IMR-90 (cell line): ENCODE measurements at regions not wholly inside any gene's neighbourhood (a gene's known extent, or its start where the extent isn't known, plus 50 kb on each side); places are given as distances from the start of the nearest gene placed in this dataset.

Experiments used
- ATAC-seq: fragments of 200-7000 bp; cut with Tn5 transposase; 2 replicates; pipeline ENCODE4 v1.9.1; 2020; ENCODE audit warnings: low read depth, mild to moderate bottlenecking, moderate library complexity
- BruUV-seq: library from RNA; stranded (reverse); fragments of 400-500 nt; replicated peaks from 2 replicates; lab custom pipeline; 2021; lab: Mats Ljungman, UMichigan
- CTCF ChIA-PET: fragments of 300-600 bp; formaldehyde crosslinking; extraction: SDS; loops from one replicate; lab custom pipeline; 2021; ENCODE audit warnings: antibody characterized with exemption; lab: Yijun Ruan, JAX
- POLR2A ChIA-PET: fragments of 300-600 bp; sonication (Branson Sonifier 250); formaldehyde crosslinking; loops from one replicate; lab custom pipeline; 2022; ENCODE audit warnings: antibody characterized with exemption; ENCODE audit not compliant: unreplicated experiment; lab: Charles Lee
- DNase-seq: peaks from one replicate; pipeline ENCODE4 v3.0.0; 2013
- H2AFZ ChIP-seq: replicated peaks from 2 replicates; pipeline ENCODE3; 2013; ENCODE audit warnings: low read length, mild to moderate bottlenecking; ENCODE audit not compliant: poor library complexity
- H2AK5ac ChIP-seq: 2 replicates; pipeline ENCODE4 v1.6.1; 2013; ENCODE audit warnings: low read depth, low read length, inconsistent platforms
- H2AK9ac ChIP-seq: replicated peaks from 2 replicates; pipeline ENCODE3; 2013; ENCODE audit warnings: mild to moderate bottlenecking, low read depth, low read length, moderate library complexity; ENCODE audit not compliant: poor library complexity
- H2BK120ac ChIP-seq: 2 replicates; pipeline ENCODE4 v1.6.1; 2013; ENCODE audit warnings: low read depth, low read length, inconsistent platforms
- H2BK15ac ChIP-seq: 3 replicates; pipeline ENCODE4 v1.6.1; 2013; ENCODE audit warnings: low read depth, low read length, inconsistent platforms
- H2BK20ac ChIP-seq: 2 replicates; pipeline ENCODE4 v1.6.1; 2013; ENCODE audit warnings: low read depth, mild to moderate bottlenecking, inconsistent platforms, low read length, moderate library complexity
- H2BK5ac ChIP-seq: 2 replicates; pipeline ENCODE4 v1.6.1; 2013; ENCODE audit warnings: mild to moderate bottlenecking, low read depth, low read length, inconsistent platforms; ENCODE audit not compliant: poor library complexity, severe bottlenecking
- H3K14ac ChIP-seq: replicated peaks from 2 replicates; pipeline ENCODE4 v1.6.1; 2013; ENCODE audit warnings: low read depth, low read length, inconsistent platforms
- H3K18ac ChIP-seq: 2 replicates; pipeline ENCODE4 v1.6.1; 2013; ENCODE audit warnings: low read depth, low read length, control low read depth
- H3K23ac ChIP-seq: 2 replicates; pipeline ENCODE4 v1.6.1; 2013; ENCODE audit warnings: low read depth, low read length, inconsistent platforms
- H3K27ac ChIP-seq: 2 replicates; pipeline ENCODE4 v1.5.1; 2013; ENCODE audit warnings: mild to moderate bottlenecking, control low read depth, low read length; ENCODE audit not compliant: insufficient read depth
- H3K27me3 ChIP-seq: 2 replicates; pipeline ENCODE4 v1.6.1; 2013; ENCODE audit warnings: low read length; ENCODE audit not compliant: control insufficient read depth, insufficient read depth
- H3K36me3 ChIP-seq: 2 replicates; pipeline ENCODE4 v1.6.1; 2013; ENCODE audit warnings: low read length, mixed read lengths; ENCODE audit not compliant: control insufficient read depth, insufficient read depth
- H3K4ac ChIP-seq: 2 replicates; pipeline ENCODE4 v1.6.1; 2013; ENCODE audit warnings: low read depth, low read length, inconsistent platforms
- H3K4me1 ChIP-seq: 2 replicates; pipeline ENCODE4 v1.6.1; 2013; ENCODE audit warnings: low read length, mixed read lengths; ENCODE audit not compliant: control insufficient read depth, insufficient read depth
- H3K4me2 ChIP-seq: 2 replicates; pipeline ENCODE4 v1.6.1; 2013; ENCODE audit warnings: low read depth, mild to moderate bottlenecking, control low read depth, low read length, moderate library complexity
- H3K4me3 ChIP-seq: 2 replicates; pipeline ENCODE4 v1.5.1; 2013; ENCODE audit warnings: low read depth, mild to moderate bottlenecking, control low read depth, low read length, moderate library complexity; ENCODE audit not compliant: insufficient read depth
- H3K56ac ChIP-seq: 2 replicates; pipeline ENCODE4 v1.6.1; 2013; ENCODE audit warnings: low read length, inconsistent platforms; ENCODE audit not compliant: insufficient read depth; ENCODE audit errors: extremely low read depth
- H3K79me1 ChIP-seq, 2 experiments: 2 replicates each; pipeline ENCODE4 v1.6.1; 2013; ENCODE audit warnings: low read length in 2 of 2, inconsistent platforms in 1 of 2, low read depth in 1 of 2
- H3K9ac ChIP-seq: 2 replicates; pipeline ENCODE4 v1.6.1; 2013; ENCODE audit warnings: low read depth, low read length, control low read depth
- H3K9me1 ChIP-seq: 2 replicates; pipeline ENCODE4 v1.6.1; 2013; ENCODE audit warnings: low read length, inconsistent platforms; ENCODE audit not compliant: insufficient read depth
- H3K9me3 ChIP-seq: 2 replicates; pipeline ENCODE4 v1.6.1; 2013; ENCODE audit warnings: low read length; ENCODE audit not compliant: control insufficient read depth, insufficient read depth
- H4K20me1 ChIP-seq: 2 replicates; pipeline ENCODE4 v1.6.1; 2013; ENCODE audit warnings: low read length, inconsistent platforms; ENCODE audit not compliant: insufficient read depth
- H4K5ac ChIP-seq: 2 replicates; pipeline ENCODE4 v1.6.1; 2013; ENCODE audit warnings: mild to moderate bottlenecking, low read depth, low read length, control low read depth
- H4K8ac ChIP-seq, 2 experiments: 2 replicates each; pipeline ENCODE4 v1.6.1; 2013; ENCODE audit warnings: low read depth in 2 of 2, low read length in 2 of 2, control low read depth in 1 of 2, inconsistent platforms in 1 of 2
- H4K91ac ChIP-seq: 2 replicates; pipeline ENCODE4 v1.6.1; 2013; ENCODE audit warnings: low read depth, low read length, inconsistent platforms; ENCODE audit not compliant: insufficient read depth
- BHLHE40 ChIP-seq: fragments of 150-350 bp; IDR thresholded peaks from 2 replicates; pipeline ENCODE4 v1.6.1; 2016; ENCODE audit warnings: mild to moderate bottlenecking, low read depth, low read length
- CEBPB ChIP-seq: IDR thresholded peaks from 2 replicates; pipeline ENCODE4 v1.6.1; 2012; ENCODE audit warnings: low read depth, low read length, improper control_type of control experiment
- CHD1 ChIP-seq: IDR thresholded peaks from 2 replicates; pipeline ENCODE4 v1.6.1; 2012; ENCODE audit warnings: low read depth, low read length, improper control_type of control experiment
- CTCF ChIP-seq: conservative IDR thresholded peaks from 2 replicates; pipeline ENCODE4 v1.5.1; 2012; ENCODE audit warnings: mild to moderate bottlenecking, low read depth, low read length, improper control_type of control experiment
- ELK1 ChIP-seq: fragments of 150-350 bp; IDR thresholded peaks from 2 replicates; pipeline ENCODE4 v1.6.1; 2016; ENCODE audit warnings: low read depth, mild to moderate bottlenecking, low read length, moderate library complexity, borderline replicate concordance
- FOS ChIP-seq: fragments of 150-350 bp; IDR thresholded peaks from 2 replicates; pipeline ENCODE4 v1.6.1; 2016; ENCODE audit warnings: low read depth, low read length
- MAFK ChIP-seq: IDR thresholded peaks from 2 replicates; pipeline ENCODE4 v1.6.1; 2012; ENCODE audit warnings: low read depth, low read length, improper control_type of control experiment
- MAZ ChIP-seq: IDR thresholded peaks from 2 replicates; pipeline ENCODE4 v1.6.1; 2012; ENCODE audit warnings: low read depth, mild to moderate bottlenecking, low read length, improper control_type of control experiment, moderate library complexity, borderline replicate concordance
- MXI1 ChIP-seq: IDR thresholded peaks from 2 replicates; pipeline ENCODE4 v1.6.1; 2012; ENCODE audit warnings: low read depth, mild to moderate bottlenecking, low read length, moderate library complexity, borderline replicate concordance
- NFE2L2 ChIP-seq: fragments of 150-350 bp; IDR thresholded peaks from 2 replicates; pipeline ENCODE4 v1.6.1; 2016; ENCODE audit warnings: low read depth, mild to moderate bottlenecking, low read length
- POLR2A ChIP-seq: IDR thresholded peaks from 2 replicates; pipeline ENCODE4 v1.6.1; 2012; ENCODE audit warnings: mild to moderate bottlenecking, low read depth, low read length
- RAD21 ChIP-seq: IDR thresholded peaks from 2 replicates; pipeline ENCODE4 v1.6.1; 2012; ENCODE audit warnings: low read length, improper control_type of control experiment
- RCOR1 ChIP-seq: IDR thresholded peaks from 2 replicates; pipeline ENCODE4 v1.6.1; 2012; ENCODE audit warnings: mild to moderate bottlenecking, low read length, improper control_type of control experiment; ENCODE audit not compliant: insufficient replicate concordance
- RFX5 ChIP-seq: IDR thresholded peaks from 2 replicates; pipeline ENCODE4 v1.8.0; 2012; ENCODE audit warnings: low read depth, mild to moderate bottlenecking, low read length, moderate library complexity
- SMC3 ChIP-seq: fragments of 150-350 bp; IDR thresholded peaks from 2 replicates; pipeline ENCODE4 v1.6.1; 2016; ENCODE audit warnings: low read depth, mild to moderate bottlenecking, antibody characterized with exemption, low read length, moderate library complexity
- USF2 ChIP-seq: fragments of 150-350 bp; IDR thresholded peaks from 2 replicates; pipeline ENCODE4 v1.6.1; 2017; ENCODE audit warnings: mild to moderate bottlenecking, antibody characterized with exemption, low read length, low read depth
- WGBS, 2 experiments: methylation state at CpG; one replicate each; pipeline versions ENCODE4 v1.1.5 to v1.1.7; 2013; ENCODE audit warnings: missing lambda C conversion rate in 2 of 2; ENCODE audit not compliant: insufficient read length in 1 of 2; ENCODE audit errors: extremely low coverage in 2 of 2; 5-methylcytosine and 5-hydroxymethylcytosine counted together
- dilution Hi-C: fragments of 300-500 bp; cut with HindIII; formaldehyde crosslinking; loops from one replicate; pipeline ENCODE4 v1.14.3; 2018; ENCODE audit warnings: low sequenced_read_pairs; ENCODE audit not compliant: unreplicated experiment
- in situ Hi-C: fragments of 300-500 bp; cut with MboI; formaldehyde crosslinking; loops from 3 replicates; pipeline ENCODE4 v1.14.3; 2019; ENCODE audit warnings: low sequenced_read_pairs, inconsistent platforms, mixed read lengths
- intact Hi-C: fragments of 100-400 bp; cut with micrococcal nuclease; formaldehyde crosslinking; loops from 2 replicates; pipeline ENCODE4 v1.10.0; 2022

GRCh38 chr7:66865290-66865864, 55.6 kb upstream of the TMEM248 start:
- in situ Hi-C loops (no loop called here), intact Hi-C loops (no loop called here), dilution Hi-C loops (no loop called here)
- H3K56ac ChIP-seq, result no peak overlapping the region
- no peak overlapping the region for H4K8ac ChIP-seq
- no peaks in the 10 kb centered on the region for H3K27me3 ChIP-seq
- H2BK20ac ChIP-seq, result no peak overlapping the region
- ChIA-PET CTCF (no interaction called here), POLR2A (no interaction called here)
- no peak overlapping the region for H2BK15ac ChIP-seq
- no peak overlapping the region for H2BK120ac ChIP-seq
- H2AK5ac ChIP-seq, result no peak overlapping the region
- H3K14ac ChIP-seq, result no peak overlapping the region
- no peak overlapping the region for H2AK9ac ChIP-seq
- no peak overlapping the region for H3K9ac ChIP-seq
- H3K9me3 ChIP-seq, result no peaks in the 10 kb centered on the region
- no peak overlapping the region for H4K5ac ChIP-seq
- no peaks in the 10 kb centered on the region; the same call in 1 of the 2 replicates for H3K36me3 ChIP-seq
- BruUV-seq, result no TSS peak
- no peak overlapping the region for H3K27ac ChIP-seq
- no peaks in the 10 kb centered on the region; the same call in none of the 2 replicates for H3K9me1 ChIP-seq
- H3K4ac ChIP-seq, result no peak overlapping the region
- no peaks in the 10 kb centered on the region for H3K79me1 ChIP-seq
- H3K4me1 ChIP-seq, result no peaks in the 10 kb centered on the region
- no peak overlapping the region for H4K91ac ChIP-seq
- H3K23ac ChIP-seq, result no peak overlapping the region
- no peak overlapping the region for H2AFZ ChIP-seq
- H3K4me2 ChIP-seq, result no peak overlapping the region
- H3K18ac ChIP-seq, result no peak overlapping the region
- H3K4me3 ChIP-seq, result no peak overlapping the region
- ATAC-seq, result no peak
- DNase-seq, result no peak
- TF ChIP-seq CHD1 (no peak), POLR2A (no peak), NFE2L2 (no peak), RCOR1 (no peak), RAD21 (no peak), MAZ (no peak), CEBPB (no peak), CTCF (no peak), USF2 (no peak), RFX5 (no peak), FOS (no peak), MXI1 (no peak), BHLHE40 (no peak), SMC3 (no peak), ELK1 (no peak), MAFK (no peak)
- H4K20me1 ChIP-seq, result no peaks in the 10 kb centered on the region
- no peak overlapping the region for H2BK5ac ChIP-seq
- no CpG with 5 or more reads among the region's 1 CpG for WGBS, 2 experiments
